ENCODE measurements at regions not wholly inside any gene's neighbourhood (a gene's known extent, or its start where the extent isn't known, plus 50 kb on each side); places are given as distances from the start of the nearest gene placed in this dataset.
"Not testable (repeated sequence)": the region's sequence is repeated elsewhere in the genome, so short reads cannot be mapped to it uniquely, and the experiment has no call there.

DNA sequence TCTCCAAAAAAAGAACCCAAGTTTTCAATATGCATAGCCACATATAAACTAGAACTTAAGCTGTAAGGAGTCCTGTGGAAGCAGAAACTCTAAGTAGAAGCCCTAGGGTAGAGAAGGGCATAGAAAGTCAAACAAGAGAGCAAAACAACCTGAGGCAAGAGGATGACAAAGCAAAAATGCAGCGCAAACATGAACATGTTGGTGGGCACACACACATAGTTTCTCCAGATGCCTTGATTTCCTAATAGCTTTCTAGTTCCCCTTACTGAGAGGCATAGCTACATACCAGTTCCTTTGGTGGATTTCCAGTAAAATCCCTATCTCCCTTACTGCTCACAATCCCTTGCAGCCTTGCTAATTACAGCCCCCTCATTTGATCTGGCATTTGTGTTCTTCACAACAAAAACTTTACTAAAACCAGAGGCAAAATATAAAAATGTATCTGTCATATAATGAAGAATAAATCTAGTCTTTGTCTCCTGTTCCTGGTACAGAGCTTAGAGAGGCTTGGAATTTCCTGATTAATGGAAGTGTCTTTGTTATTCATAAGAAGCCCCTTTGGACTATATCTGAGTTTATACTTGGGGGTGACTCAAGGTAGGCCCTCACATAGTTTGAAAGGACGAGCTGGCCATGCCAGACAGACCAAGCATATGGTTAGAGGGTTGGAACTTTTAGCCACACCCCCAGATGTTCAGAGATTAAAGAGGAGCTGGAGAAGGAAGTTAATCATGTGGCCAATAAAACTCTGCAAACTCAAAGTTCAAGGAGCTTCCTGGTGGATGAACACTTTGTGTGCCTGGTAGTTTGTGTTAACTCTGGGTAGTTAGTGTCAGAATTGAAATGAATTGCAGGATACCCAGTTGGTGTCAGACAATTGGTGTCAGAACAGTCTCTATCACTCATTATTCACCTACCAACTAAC lies 52.7 kb upstream of the ZCCHC13 start:
- DNase-seq (ENCODE audit: extremely low read depth in 1 of 2, low read depth in 1 of 2): no peak

DNA sequence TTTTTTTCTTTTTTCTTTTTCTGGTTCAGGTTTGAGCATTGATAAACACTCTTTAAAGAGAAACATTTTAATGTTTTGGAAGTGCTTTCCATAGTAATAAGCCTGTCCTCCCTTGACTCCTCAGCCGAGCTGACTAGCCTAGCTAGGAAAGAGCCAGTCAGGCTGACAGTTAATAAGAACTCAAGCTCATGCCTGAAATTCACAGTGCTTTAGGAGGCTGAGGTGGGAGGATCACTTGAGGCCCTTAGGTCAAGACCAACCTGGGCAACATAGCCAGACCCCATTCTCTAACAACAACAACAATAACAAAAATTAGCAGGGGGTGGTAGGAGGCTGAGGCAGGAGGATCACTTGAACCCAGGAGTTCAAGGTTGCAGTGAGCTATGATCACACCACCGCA lies 53.4 kb upstream of the ZCCHC13 start:
- DNase-seq (ENCODE audit: extremely low read depth in 1 of 2, low read depth in 1 of 2): no peak

DNA sequence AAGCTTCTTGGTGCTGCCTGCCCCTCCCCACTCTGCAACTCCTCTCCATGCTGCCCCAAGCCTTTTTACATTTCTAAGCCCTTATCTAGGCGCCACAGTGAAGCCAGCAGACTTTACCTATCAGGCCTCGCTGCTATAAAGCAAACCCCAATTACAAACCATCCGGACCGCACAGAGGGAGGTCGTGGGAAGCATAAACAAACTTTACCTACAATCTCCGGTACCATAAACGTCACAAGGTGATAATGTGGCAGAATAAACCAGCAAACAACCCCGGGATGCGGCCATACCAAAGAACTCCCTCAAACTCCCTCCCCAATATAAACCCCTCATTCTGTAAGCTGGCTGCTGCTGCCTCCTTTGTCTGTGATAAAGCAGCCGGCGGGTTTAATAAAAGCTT lies 54.0 kb upstream of the ZCCHC13 start:
- DNase-seq (ENCODE audit: extremely low read depth in 1 of 2, low read depth in 1 of 2): no peak

DNA sequence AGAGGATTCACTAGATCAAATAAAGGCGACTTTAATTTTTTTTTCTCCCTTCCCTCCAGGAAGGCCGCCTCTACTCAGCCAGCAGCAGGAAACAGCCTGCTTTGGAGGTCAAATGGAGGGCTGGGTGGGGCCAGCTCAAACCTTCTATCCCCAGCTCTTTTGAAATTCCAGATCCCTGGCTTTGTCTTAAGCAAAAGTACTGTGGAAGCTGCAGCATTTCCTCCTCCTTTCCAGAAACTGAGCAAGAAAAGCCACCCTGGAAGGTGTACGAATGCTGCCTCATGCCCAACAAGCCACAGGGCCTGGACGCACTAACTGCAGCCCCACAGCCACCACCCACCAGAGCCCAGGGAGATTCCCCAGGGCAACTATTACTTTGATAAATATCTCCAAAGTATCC lies 55.1 kb upstream of the ZCCHC13 start:
- DNase-seq (ENCODE audit: extremely low read depth in 1 of 2, low read depth in 1 of 2): no peak

DNA sequence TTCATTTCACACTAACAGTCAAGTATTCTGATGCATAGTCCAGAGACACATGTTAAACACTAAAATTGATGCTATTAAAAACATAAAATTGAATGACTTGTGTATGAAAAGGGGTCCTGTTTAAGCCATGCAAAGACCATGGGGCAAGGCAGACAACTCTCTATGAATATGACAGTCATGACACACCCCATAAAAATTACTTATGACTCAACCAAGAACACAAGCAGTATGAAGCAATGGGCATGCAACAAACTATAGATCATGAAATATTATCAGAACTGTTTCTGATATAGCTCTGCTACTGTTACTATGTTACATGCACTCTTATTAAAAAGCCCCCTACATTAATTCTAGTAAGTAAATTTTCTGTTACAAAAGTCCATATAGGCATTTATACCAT lies 57.5 kb upstream of the ZCCHC13 start:
- DNase-seq (ENCODE audit: extremely low read depth in 1 of 2, low read depth in 1 of 2): no peak

DNA sequence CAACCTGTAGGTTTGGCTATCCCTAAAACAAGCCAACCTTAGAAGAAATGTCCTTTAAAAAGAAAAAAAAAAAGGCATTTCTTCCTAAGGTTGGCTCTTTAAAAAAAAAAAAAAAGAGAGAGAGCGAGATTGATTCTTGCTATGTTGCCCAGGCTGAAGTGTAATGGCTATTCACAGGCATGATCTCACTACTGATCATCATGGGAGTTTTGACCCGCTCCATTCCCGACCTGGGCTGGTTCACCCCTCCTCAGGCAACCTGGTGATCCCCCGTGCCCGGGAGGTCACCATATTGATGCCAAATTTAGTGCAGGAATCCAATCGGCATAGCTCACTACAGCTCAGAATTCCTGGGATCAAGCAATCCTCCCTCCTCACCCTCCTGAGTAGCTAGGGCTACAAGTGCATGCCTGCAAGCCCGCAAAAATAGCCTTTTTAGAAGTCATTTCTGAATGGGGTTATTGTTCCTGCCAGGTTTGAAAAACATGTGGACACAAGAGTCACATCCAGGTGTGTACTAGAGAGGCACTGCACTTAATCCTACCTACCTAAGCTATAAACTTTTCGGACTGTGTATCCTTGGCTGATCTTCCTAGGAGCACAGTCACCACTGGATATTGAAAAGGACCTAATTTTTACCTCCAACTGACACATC lies 61.4 kb upstream of the ZCCHC13 start:
- DNase-seq (ENCODE audit: extremely low read depth in 1 of 2, low read depth in 1 of 2): no peak

DNA sequence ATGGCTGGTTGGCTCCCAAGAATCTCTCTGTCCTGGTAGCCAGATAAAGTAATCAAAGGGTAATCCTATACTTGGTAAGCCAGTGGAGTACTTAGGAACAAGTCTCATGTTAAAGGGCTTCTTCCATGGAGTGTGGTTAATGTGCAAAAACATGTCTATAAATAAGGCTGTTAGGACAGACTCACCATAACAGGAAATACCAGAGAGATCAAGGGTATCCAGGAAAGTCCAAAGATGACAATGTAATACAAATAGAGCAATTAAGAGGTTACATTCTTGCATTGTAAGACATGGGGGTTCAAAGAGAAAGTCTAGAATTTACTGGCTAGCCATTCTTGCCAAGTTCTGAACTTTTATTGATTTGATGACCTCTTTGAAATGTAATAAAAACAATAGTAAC lies 61.9 kb upstream of the ZCCHC13 start:
- no peak for DNase-seq (ENCODE audit: extremely low read depth in 1 of 2, low read depth in 1 of 2)

DNA sequence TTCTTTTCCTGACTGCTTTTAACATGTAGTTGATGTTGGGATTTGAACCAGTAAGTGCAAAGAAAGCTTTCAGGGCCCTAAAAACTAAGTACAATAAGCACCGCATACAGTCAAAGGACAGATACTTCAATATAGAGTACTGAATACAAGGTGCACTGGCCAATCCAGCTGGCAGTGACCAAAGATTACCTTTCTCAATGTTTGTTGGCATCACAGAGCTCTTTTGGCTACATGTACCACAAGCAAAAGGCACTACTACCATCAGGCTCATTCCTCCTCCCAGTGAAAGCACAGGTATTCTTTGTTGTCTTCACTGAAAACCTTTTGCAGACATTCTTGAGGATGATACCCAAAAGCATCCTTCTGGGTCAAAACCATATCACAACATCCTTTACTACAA lies 65.2 kb upstream of the ZCCHC13 start:
- DNase-seq (ENCODE audit: extremely low read depth in 1 of 2, low read depth in 1 of 2): no peak

DNA sequence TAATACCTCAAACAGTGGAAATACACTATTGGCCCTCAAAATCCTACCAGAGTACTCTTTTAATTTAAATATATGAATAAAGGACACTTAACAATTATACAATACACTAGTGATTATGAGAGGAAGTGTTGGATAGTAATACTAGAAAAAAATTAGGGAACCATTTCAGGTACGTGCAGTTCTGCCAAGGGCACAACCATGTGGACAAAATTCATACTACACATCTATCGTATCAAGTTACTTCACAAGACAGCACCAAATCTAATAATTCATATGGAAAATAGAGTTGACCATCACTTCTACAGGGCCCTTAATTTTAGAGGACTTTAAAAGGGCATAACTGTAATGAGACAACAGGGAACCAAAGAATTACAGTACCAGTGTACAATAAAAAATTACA lies 69.2 kb upstream of the ZCCHC13 start:
- no peak for DNase-seq (ENCODE audit: extremely low read depth in 1 of 2, low read depth in 1 of 2)

DNA sequence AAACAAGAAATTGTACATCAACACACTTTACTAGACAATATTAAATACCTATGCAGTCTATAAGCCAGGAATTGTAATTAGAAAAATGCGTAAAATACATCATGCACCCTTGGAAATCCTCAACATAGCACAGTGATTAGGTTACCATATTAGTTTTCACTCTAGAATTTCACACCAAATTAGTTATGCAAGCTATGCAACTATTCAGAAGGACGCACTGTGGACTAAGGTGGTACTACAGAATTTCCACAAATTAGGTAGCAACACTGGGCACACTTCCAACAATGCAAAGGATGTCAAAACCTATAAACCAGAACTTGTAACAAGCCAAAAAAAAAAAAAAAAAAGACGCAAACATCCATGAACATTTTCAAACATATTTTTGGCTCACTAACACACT lies 71.1 kb upstream of the ZCCHC13 start:
- DNase-seq (ENCODE audit: extremely low read depth in 1 of 2, low read depth in 1 of 2): no peak

DNA sequence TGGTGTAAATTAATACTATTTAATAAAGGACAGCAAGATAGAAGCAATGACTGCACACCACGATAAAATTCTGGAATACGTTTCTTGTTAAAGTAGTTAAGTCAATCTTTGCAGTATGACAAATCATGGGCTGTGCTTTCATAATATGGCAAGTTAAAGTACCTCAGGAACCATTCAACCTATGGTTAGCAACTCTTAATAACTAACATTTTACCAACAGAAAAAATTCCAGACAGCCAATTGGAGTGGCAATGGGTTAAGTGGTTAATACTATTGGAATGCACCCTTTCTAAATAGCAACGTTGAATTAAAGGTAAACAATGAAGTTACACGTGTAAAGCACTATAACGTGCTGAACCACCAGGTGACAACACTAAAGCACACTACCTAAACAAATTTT lies 72.4 kb upstream of the ZCCHC13 start:
- DNase-seq (ENCODE audit: extremely low read depth in 1 of 2, low read depth in 1 of 2): no peak

DNA sequence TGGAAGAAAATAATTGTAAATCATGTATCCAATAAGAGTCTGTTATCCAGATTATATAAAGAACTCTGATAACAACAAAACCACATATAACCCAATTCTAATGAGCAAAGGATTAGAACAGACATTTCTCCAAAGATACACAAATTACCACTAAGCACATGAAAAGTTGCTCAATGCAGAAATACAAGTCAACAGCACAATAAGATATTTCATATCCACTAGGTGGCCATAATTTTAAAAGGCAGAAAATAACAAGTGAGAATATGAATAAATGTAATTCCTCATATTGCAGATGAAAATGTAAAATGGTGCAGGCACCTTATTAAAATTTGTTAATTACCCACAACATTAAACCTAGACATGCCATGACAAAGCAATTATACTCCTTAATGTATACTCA lies 73.9 kb upstream of the ZCCHC13 start:
- no peak for DNase-seq (ENCODE audit: extremely low read depth in 1 of 2, low read depth in 1 of 2)

DNA sequence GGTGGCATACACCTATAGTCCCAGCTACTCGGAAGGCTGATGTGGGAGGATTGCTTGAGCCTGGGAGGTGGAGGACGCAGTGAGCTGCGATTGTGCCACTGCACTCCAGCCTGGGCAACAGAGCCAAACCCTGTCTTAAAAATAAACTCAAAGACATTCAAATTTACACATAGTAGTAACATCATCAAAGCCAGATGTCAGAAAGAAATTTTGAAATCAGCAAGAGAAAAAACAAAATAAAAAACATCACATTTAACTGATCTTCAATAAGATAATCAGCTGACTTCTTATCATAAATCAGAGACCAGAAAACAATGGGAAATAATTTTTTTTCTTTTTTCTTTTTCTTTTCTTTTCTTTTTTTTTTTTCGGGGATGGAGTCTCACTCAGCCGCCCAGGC lies 78.9 kb upstream of the ZCCHC13 start:
- no peak for DNase-seq (ENCODE audit: extremely low read depth in 1 of 2, low read depth in 1 of 2)

DNA sequence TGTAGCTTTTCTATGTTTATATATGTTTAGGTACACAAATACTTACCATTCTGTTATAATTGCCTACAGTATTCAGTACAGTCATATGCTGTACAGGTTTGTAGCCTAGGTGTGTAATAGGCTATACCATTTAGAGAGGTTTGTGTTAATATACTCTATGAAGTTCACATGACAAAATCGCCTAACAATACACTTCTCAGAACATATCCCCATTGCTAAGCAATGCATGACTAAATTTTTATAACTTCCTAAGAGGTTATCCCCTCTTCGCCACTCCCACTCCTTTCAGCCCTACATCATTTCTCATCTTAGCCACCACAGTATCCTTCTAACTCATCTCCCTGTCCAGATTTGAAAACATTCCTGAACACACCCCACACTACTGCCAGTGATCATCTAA lies 83.7 kb upstream of the ZCCHC13 start:
- DNase-seq (ENCODE audit: extremely low read depth in 1 of 2, low read depth in 1 of 2): no peak

DNA sequence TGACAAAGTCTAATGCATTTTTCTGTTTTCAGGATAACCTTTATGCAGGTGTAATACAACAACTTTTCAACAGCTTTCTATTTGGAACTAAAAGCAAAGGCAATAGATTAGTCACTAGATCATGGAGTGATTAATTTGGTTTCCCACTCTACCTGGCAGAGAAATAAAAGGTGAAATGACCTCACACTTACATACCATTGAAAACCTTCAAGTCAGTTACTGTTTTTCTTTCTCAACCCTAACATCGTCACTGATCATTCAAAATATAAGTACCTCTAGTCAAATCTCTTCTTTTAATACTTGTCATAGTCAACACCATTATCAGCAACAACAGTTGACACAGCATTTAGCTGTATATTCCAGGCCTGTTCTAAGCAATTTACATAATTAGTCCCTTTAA lies 85.1 kb upstream of the ZCCHC13 start:
- no peak for DNase-seq (ENCODE audit: extremely low read depth in 1 of 2, low read depth in 1 of 2)

DNA sequence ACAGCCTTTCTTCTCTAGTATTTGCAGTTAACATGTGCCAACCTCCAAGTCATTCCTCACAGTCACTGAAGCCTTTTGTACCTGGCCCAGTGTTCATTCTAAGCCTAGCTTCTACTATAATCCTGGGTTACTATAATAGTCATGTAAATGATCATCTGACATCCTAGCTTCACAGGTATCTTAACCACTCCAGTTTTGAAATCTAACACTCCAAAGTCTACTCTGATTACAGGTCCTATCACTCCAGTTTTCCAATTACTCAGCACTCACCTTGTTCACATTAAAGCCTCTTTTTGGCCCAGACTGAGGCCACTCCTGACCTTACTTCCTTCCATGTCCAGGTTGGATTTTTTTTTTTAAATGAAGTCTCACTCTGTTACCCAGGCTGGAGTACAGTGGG lies 87.6 kb upstream of the ZCCHC13 start:
- DNase-seq (ENCODE audit: extremely low read depth in 1 of 2, low read depth in 1 of 2): no peak

DNA sequence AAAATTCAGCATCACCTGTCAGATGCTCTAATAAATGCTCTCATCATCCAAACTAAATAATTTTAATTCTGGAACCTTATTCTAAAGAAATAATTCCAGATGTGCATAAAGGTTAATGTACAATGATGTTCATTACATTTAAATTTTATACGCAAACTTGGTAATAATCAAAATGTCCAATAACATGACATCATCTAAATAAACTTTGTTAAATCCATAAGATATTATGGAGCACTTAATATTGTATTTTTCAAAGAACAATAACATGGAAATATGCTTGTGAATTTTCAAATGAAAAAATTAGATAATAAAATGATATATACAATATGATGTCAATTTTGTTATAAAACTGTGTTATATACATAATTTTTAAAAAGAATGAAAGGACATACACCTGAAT lies 92.1 kb upstream of the ZCCHC13 start:
- no peak for DNase-seq (ENCODE audit: extremely low read depth in 1 of 2, low read depth in 1 of 2)

DNA sequence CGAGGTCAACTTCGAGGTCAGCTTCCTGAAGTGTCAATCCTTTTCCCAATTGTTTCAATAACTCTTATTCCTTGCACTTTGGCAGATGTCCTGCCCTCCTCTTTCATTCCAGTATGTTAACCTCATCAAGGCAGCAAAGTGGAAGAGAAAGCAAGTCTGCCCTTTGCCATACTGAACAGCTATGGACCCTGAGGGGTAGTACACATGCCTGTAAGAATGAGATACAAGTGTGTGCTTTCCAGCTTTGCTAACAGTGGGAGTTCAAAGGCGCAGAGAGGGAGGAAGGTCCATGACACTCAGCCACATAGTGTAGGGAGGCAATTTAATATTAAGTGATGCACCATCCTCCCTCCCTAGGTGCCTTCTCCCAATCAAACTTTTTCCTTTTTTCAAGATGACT lies 96.4 kb upstream of the ZCCHC13 start:
- DNase-seq (ENCODE audit: extremely low read depth in 1 of 2, low read depth in 1 of 2): no peak

DNA sequence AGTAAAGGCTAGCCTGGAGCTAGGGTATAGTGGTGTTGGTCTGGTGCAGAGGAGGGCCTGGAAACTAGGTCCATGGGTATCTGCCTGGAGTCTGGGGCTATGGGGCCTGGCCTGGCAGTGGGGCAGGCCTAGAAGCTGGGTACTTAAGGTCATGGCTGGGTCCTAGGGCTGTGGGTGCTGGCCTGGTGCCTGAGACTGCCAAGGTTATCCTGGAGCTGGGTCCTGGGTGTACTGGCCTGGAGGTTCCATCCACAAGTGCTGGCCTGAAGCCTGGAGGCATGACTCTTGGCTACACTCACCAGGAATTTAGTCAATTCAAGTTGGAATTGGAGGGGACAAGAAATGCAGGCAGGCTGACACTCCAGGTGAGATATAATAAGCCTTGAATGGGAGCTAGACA lies 108.4 kb upstream of the ZCCHC13 start:
- DNase-seq (ENCODE audit: extremely low read depth in 1 of 2, low read depth in 1 of 2): no peak

DNA sequence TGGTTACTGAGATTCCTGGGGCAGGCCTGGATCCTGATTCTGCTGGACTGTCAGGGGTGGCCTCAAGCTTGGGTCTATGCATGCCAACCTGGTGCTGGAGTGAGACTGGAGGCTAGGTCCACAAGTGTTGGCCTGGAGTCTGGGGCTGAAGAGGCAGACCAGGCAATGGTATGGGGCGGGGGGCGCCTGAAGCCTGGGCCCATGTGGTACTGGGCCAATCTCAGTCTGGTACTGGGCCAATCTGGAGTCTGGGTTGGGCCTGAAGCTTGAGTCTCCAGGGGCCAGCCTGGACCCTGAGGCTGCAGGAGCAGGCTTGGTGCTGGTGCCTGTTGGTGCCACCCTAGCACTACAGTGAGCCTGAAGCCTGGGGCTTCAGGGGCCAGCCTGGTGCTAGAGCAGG lies 108.9 kb upstream of the ZCCHC13 start:
- DNase-seq (ENCODE audit: extremely low read depth in 1 of 2, low read depth in 1 of 2): no peak

DNA sequence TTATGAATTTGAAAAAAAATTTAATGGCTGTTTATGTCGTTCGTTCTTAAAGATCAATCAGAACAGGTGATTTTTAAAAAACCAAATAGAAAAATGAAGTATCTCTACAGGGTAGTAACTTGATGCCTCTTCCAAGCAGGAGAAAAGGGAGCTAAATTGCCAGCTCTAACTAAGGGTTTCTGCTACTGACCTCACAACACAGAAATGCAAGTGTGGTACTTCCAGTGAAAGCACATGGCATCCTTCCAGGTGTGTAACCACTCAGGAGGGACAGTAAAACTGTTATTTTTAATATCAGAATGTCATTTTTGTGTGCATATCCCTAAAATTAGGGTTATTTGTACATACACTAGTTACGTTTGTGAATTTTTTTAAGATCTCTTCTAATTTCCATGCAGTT lies 116.8 kb upstream of the ZCCHC13 start:
- DNase-seq (ENCODE audit: extremely low read depth in 1 of 2, low read depth in 1 of 2): no peak

DNA sequence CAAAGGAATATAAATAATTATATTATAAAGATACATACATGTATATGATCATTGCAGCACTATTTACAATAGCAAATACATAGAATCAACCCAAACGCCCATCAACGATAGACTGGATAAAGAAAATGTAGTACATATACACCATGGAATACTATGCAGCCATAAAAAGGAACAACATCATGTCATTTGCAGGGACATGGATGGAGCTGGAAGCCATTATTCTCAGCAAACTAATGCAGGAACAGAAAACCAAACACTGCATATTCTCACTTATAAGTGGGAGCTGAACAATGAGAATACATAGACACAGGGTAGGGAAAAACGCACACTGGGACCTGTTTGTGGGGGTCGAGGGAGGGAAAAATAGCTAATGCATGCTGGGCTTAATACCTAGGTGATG lies 120.9 kb upstream of the ZCCHC13 start:
- not testable (repeated sequence) for DNase-seq (ENCODE audit: extremely low read depth in 1 of 2, low read depth in 1 of 2)

DNA sequence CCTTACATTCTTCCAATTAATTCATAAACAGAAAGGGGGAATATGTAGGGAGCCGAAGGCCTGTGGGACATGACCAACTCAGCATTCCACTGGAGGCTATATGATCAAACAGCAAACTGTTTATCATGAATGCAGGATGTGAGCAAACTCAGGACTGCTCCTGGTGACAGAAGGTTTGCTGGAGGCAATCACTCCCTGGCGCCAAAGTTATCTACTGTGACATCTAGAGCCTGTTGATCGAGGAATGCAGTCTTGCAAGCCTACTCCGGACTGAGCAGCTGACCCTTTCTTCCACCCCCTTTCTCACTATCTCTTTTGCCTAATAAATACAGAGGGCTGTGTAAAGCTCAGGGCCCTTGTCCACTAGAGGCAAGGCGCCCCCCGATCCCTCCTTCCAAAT lies 122.0 kb upstream of the ZCCHC13 start:
- DNase-seq (ENCODE audit: extremely low read depth in 1 of 2, low read depth in 1 of 2): not testable (repeated sequence)
